ENCODE measurements at regions not wholly inside any gene's neighbourhood (a gene's known extent, or its start where the extent isn't known, plus 50 kb on each side); places are given as distances from the start of the nearest gene placed in this dataset.

- H3K4me3 ChIP-seq (replicated peaks in 1 of 4; ENCODE audit: control extremely low read depth in 1 of 4, insufficient read depth in 1 of 4, low read depth in 3 of 4, low read length in 4 of 4), result no peak overlapping the region
- TF ChIP-seq CTCF (conservative IDR thresholded peaks at IDR 0.05 in 1 of 2, IDR thresholded peaks at IDR 0.05 in 1 of 2; ENCODE audit: low read depth in 1 of 2, low read length in 2 of 2), result no peak
- no peak for TF ChIP-seq EZH2 (IDR thresholded peaks at IDR 0.05; ENCODE audit: low read length, missing control alignments)
- no peaks in the 10 kb centered on the region for H3K9me3 ChIP-seq (ENCODE audit: control insufficient read depth, insufficient read depth, low read depth, low read length)
- H3K27ac ChIP-seq (ENCODE audit: insufficient read depth, low read length), result no peak overlapping the region
- H3K27me3 ChIP-seq (ENCODE audit: control insufficient read depth, insufficient read depth, low read length), result no peaks in the 10 kb centered on the region
- H3K79me2 ChIP-seq (ENCODE audit: control insufficient read depth, insufficient read depth, low read length), result no peaks in the 10 kb centered on the region
- H3K4me1 ChIP-seq (ENCODE audit: control insufficient read depth, extremely low read depth, insufficient read depth, low read length), result no peaks in the 10 kb centered on the region
- no peak overlapping the region for H2AFZ ChIP-seq (ENCODE audit: low read length)
- DNase-seq (ENCODE audit: low read depth in 2 of 2), result no peak
- H3K36me3 ChIP-seq (ENCODE audit: control insufficient read depth, insufficient read depth, low read length), result no peaks in the 10 kb centered on the region
- H3K4me2 ChIP-seq (ENCODE audit: extremely low read depth, insufficient read depth, low read length), result no peak overlapping the region
- H4K20me1 ChIP-seq (ENCODE audit: control insufficient read depth, extremely low read depth, insufficient read depth, low read length), result no peaks in the 10 kb centered on the region
- no peak overlapping the region for H3K9ac ChIP-seq (ENCODE audit: insufficient read depth, low read length)
Observed at GRCh38 chr7:67653856-67654454, 657.3 kb downstream of the TYW1 start.

- H3K4me2 ChIP-seq (ENCODE audit: extremely low read depth, insufficient read depth, low read length), result no peak overlapping the region
- no peaks in the 10 kb centered on the region for H3K27me3 ChIP-seq (ENCODE audit: control insufficient read depth, insufficient read depth, low read length)
- H3K79me2 ChIP-seq (ENCODE audit: control insufficient read depth, insufficient read depth, low read length), result no peaks in the 10 kb centered on the region
Observed at GRCh38 chr7:67654642-67655041, 658.0 kb downstream of the TYW1 start.

GRCh38 chr7:67655168-67655567 is 658.5 kb downstream of the TYW1 start:
- DNase-seq (ENCODE audit: low read depth in 2 of 2), result no peak
- Histone ChIP-seq H3K27ac (ENCODE audit: insufficient read depth, low read length) (no peak overlapping the region), H3K4me1 (ENCODE audit: control insufficient read depth, extremely low read depth, insufficient read depth, low read length) (no peaks in the 10 kb centered on the region), H3K27me3 (ENCODE audit: control insufficient read depth, insufficient read depth, low read length) (no peaks in the 10 kb centered on the region), H3K79me2 (ENCODE audit: control insufficient read depth, insufficient read depth, low read length) (no peaks in the 10 kb centered on the region), H2AFZ (ENCODE audit: low read length) (no peak overlapping the region), H3K4me3 (replicated peaks in 1 of 4; ENCODE audit: control extremely low read depth in 1 of 4, insufficient read depth in 1 of 4, low read depth in 3 of 4, low read length in 4 of 4) (no peak overlapping the region), H4K20me1 (ENCODE audit: control insufficient read depth, extremely low read depth, insufficient read depth, low read length) (no peaks in the 10 kb centered on the region), H3K4me2 (ENCODE audit: extremely low read depth, insufficient read depth, low read length) (no peak overlapping the region), H3K9ac (ENCODE audit: insufficient read depth, low read length) (no peak overlapping the region), H3K36me3 (ENCODE audit: control insufficient read depth, insufficient read depth, low read length) (no peaks in the 10 kb centered on the region), H3K9me3 (ENCODE audit: control insufficient read depth, insufficient read depth, low read depth, low read length) (no peaks in the 10 kb centered on the region)
- no peak for TF ChIP-seq EZH2 (IDR thresholded peaks at IDR 0.05; ENCODE audit: low read length, missing control alignments)
- no peak for TF ChIP-seq CTCF (conservative IDR thresholded peaks at IDR 0.05 in 1 of 2, IDR thresholded peaks at IDR 0.05 in 1 of 2; ENCODE audit: low read depth in 1 of 2, low read length in 2 of 2)

More at GRCh38 chr7:67654642-67655041, 658.0 kb downstream of the TYW1 start:
- Histone ChIP-seq H3K9me3 (ENCODE audit: control insufficient read depth, insufficient read depth, low read depth, low read length) (no peaks in the 10 kb centered on the region), H3K4me3 (replicated peaks in 1 of 4; ENCODE audit: control extremely low read depth in 1 of 4, insufficient read depth in 1 of 4, low read depth in 3 of 4, low read length in 4 of 4) (no peak overlapping the region), H2AFZ (ENCODE audit: low read length) (no peak overlapping the region), H3K27ac (ENCODE audit: insufficient read depth, low read length) (no peak overlapping the region), H3K36me3 (ENCODE audit: control insufficient read depth, insufficient read depth, low read length) (no peaks in the 10 kb centered on the region), H3K9ac (ENCODE audit: insufficient read depth, low read length) (no peak overlapping the region), H4K20me1 (ENCODE audit: control insufficient read depth, extremely low read depth, insufficient read depth, low read length) (no peaks in the 10 kb centered on the region), H3K4me1 (ENCODE audit: control insufficient read depth, extremely low read depth, insufficient read depth, low read length) (no peaks in the 10 kb centered on the region)
- TF ChIP-seq CTCF (conservative IDR thresholded peaks at IDR 0.05 in 1 of 2, IDR thresholded peaks at IDR 0.05 in 1 of 2; ENCODE audit: low read depth in 1 of 2, low read length in 2 of 2), result no peak
- TF ChIP-seq EZH2 (IDR thresholded peaks at IDR 0.05; ENCODE audit: low read length, missing control alignments), result no peak
- no peak for DNase-seq (ENCODE audit: low read depth in 2 of 2)

Data from fibroblast of lung (primary cell).